ENCODE measurements at regions not wholly inside any gene's neighbourhood (a gene's known extent, or its start where the extent isn't known, plus 50 kb on each side); places are given as distances from the start of the nearest gene placed in this dataset.

GRCh38 chr13:50526661-50527071, 316.8 kb downstream of the DLEU7 start:
- TF ChIP-seq CTCF (IDR thresholded peaks at IDR 0.05) (no peak), POLR2A (IDR thresholded peaks at IDR 0.05) (no peak), POLR2AphosphoS5 (IDR thresholded peaks at IDR 0.05) (no peak)

Data from prostate gland (tissue), 2 donors.